GM19438 (cell line): ENCODE measurements at regions not wholly inside any gene's neighbourhood (a gene's known extent, or its start where the extent isn't known, plus 50 kb on each side); places are given as distances from the start of the nearest gene placed in this dataset.

ENCODE experiments used
- ATAC-seq: cut with Tn5 transposase; IDR thresholded peaks from one replicate; pipeline ENCODE4 v1.9.1; 2021; ENCODE audit warnings: low read depth; ENCODE audit not compliant: unreplicated experiment

DNA sequence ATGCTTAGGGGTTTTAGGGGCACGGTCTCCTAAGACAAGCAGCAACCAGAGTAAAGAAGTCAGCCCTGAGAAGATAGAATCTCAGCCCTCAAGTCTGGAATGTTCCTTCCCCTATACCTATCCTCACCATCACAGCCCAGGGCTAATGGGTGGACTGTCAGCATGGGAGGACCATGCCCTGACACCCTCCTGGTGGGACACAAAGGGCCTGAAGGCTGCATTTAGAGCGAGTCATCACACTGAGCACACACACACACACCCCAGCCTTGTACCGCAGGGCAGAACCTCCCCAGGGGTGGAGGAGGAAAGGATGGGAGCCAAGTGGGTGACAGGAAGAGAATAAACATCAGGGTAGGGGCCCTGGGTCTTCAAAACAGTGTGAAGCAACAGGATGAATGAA lies 174.8 kb upstream of the SERP2 start:
- no peak for ATAC-seq

DNA sequence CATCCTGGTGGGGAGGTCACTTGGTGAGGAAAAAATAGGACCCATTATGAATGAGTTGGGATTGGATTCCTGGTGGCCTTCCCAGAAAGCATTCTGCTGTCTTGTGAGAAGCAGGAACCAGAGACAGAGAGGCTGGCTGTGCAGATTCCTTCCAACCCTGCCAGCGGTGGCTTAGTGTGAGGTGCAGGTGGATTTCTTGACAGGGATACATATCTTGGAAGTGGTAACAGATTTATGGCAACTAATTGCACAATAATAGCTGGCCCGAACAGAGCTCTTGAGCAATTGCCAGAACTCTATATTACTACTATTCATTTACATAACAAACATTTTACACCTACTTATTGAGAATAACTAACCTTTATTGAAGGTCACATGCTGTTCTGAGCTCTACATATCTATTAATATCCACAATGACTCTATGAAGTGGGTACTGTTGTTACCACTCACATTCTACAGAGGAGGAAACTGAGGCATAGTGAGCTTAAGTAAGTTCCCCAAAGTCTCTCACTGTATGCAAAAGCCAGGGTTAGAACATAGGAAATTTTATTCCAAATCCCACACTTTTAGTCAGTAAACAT lies 173.9 kb upstream of the SERP2 start:
- ATAC-seq = no peak

DNA sequence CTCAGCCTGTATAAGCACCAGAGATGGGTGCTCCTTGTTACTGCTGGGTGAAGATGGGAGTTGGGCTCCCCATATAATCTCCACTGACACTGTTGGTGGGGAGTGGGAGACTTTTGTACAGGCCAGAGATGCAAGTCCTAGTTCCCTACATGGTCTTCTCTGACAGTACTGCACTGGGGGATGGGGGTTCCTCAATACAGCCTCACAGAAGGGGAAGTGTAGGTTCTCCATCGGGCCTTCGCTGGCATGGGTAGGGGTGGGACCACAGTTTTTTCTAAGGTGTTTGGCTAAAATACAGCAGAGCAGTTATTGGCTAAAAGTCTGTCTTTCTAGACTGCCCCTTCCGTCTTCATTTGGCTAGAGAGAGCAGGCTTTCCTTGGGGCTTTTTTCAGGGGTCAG lies 167.2 kb upstream of the SERP2 start:
- ATAC-seq = no peak

DNA sequence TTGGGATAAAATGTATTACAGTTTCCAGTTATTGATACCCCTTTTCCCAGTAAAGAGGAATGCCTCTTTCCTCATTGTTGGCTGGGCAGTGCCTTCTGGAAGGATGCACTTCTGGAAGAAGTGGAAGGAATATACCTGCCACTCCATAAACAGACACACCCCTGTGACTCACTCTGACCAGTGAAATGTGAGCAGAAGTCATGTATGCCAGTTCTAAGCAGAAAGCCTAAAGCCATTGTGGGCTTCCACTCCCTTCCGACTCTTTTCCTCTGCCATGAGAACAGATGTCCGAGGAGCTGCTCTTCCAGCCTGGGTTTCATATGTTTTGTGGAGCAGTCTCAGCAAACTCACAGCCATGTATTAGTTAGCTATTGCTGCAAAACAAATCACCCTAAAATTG lies 166.1 kb upstream of the SERP2 start:
- ATAC-seq = no peak

DNA sequence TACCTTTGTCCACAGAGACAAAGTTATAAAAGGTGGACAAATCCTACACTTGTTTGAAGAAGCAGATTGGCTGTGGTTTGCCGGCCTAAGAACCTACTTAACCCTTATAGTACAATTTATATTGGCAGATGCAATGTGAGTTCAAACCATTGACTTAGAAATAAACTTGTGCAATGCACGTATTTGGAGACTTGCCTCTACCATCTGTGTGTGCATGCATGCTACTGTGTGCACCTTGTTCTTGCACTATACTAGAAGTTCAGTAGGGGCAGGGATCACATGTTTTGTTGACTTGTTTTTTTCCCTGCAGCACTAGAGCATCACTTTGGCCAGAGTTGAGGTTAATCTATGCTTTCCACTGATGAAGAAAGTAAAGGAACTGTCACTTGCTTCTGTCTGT lies 163.1 kb upstream of the SERP2 start:
- no peak for ATAC-seq

DNA sequence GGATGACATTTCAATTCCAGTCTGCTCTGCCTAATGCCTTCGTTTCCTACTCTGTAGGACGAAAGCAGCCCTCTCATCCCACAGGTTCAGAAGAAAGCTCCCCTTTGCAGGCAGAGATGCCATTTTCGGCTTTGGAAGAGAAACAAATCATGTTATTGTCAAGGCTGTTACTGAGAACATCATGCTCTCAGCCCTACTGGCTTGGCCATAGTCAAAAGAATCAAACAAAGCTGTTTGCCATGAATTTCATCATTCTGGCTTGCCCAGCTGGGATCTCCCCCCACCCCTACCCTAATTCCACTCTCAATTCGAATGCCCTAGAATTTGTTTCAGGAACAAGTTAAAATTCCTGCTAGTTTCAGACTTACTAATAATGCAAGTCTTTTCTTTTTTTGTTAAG lies 162.3 kb upstream of the SERP2 start:
- ATAC-seq = no peak

DNA sequence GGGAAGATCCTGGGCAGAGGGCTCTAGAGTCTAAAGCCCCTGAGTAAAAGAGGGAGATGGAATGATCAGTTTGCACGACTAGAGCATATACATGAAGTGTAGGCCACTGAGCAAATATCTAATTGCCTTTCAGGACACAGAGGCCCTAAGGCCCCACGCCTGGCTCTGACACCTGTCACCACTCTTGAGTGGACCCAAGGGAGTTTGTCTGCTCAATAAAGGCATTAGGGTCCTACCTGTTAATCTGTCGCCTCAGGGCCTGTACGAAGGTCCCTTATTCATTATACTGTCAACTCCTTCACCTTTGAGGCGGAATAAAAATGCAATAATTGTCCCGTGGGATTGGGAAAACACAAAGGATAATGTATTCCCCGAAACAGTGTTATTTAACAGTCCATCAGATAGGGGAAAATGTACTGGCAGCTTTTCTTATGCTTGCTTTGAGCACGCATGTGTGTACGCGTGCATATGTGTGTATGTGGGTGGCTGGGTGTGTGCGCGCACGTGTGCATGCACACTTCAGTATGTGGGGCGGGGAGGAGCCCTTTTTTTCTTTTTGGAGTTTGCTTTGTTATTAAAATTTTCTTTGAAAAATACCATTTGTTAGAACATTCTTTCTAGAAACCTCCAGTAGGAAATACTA lies 161.8 kb upstream of the SERP2 start:
- no peak for ATAC-seq

DNA sequence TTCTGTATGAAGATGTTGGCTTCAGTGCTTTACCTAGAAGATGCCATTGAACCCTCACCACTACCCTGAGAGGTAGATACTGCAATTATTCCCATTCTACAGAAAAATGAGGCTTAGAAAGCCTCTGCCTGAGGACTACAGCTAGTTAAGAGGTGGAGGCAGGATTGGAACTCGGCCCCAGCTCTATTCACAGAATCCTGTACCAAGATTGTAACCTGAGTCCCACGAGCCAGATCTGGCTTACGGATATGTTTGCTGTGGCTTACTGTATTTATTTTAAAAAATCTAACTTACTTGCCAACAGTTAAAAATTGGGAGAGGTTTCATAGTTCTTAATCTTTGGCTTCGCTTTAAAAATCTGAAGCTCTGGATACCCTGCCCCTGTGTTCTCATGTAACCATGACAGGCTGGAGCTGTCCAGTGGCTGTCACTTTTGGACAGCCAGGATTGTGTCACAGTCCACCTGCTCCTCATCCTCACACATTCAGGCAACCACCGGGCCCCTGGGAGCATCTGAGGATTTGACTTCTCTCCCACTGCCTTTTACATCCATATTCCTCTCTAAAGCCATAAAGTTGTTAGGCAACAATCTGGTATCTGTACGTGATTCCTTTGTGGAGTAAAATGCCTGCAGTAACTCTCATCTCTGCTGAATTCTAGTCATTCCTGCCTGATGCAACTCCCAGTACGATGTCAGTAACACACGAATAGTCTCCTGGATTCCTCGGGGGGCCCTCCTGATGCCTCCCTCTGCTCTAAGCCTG lies 160.8 kb upstream of the SERP2 start:
- no peak for ATAC-seq

DNA sequence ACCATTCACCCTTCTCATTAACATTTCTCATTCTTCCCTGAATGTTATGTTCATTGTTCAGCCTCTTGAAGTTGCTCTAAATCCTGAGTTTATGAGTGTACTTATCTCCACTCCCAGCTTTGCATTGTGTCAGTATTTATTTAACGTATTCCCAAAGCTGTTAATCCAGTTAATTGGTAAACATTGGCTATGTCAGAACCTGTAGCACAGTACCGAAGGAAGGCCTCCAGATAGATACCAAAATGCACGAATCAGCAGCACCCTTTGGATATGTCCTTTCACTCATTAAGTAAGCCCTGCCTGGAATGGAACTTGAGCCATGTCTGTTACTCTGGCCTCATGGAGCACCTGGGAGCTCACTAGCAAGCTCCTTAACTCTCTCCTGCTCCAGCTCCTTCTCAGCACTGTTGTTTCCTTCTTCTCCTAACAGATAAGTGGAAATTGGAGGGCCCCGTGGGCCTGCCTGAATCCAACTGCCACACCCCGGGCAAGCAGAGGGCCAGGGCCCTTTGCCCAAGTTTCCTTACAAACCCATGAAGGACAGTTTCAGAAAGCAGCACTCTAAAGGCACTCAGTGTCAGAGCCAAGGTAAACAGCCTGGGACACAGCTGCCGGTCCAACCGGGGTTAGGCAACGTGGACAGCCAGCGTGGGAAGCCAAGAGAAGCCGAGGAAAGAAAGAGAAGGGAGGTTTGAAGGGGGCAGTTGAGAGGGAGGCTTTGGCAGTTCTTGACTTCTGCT lies 155.0 kb upstream of the SERP2 start:
- ATAC-seq = no peak

DNA sequence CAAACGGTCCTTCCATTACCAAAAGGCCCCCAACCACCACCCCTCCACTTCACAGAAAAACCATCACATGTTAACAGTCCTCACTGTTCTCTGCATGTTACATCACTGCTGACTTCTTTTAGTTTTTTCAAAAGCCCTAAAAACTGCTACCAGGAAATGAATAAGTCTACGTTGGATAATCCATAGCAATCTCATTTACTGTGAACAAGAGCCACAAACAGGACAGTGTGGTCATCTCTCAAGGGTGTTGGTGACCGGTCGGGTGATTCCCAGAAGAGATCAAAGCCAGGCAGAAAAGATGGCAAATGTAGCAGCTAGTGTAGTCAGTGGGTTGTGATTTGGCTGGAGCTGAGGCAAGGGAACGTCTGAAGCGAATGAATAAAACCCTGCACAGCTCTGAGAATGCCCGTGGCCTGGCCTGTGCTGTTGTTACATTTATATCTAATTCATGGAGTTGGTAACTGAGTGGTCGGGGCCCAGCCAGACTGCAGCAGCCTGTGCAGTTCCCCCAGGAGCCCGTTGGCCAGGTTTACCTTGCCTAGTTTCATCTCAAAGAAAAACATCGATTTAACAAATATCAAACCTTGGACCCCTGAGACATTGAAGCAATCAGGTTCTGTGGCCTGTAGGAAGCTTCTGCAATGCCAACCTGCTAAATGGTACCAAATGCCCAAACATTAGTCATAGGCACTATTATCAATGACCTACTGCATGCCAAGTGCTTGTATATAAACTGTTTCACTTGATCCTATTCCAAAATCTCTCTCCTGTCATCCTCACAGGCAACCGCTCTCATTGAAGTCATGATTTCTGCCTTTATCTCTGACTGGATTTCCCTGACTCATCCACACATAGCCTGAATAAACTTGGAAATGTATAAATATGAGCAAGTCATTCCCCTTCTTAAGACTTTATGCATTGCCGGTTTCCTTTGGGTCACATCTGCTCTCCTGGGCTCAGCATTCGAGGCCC lies 153.8 kb upstream of the SERP2 start:
- no peak for ATAC-seq

DNA sequence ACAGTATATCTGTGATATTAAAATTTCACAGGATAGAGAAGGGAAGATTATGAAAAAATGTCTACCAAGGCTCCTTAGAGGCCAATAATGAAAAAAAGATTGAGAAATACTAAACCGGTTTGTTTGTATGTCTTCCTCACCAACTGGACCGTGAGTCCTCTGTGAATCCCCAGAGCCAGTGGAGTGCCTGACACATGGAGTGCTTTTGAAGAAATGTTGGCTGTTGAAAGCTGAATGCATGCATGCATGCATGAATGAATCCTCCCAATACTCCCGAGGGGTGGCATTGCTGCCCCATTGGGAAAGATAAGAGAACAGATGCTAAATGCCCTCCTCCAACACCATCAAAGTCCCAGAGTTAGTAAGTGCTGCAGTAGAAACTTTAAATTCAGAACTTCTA lies 152.7 kb upstream of the SERP2 start:
- no peak for ATAC-seq

DNA sequence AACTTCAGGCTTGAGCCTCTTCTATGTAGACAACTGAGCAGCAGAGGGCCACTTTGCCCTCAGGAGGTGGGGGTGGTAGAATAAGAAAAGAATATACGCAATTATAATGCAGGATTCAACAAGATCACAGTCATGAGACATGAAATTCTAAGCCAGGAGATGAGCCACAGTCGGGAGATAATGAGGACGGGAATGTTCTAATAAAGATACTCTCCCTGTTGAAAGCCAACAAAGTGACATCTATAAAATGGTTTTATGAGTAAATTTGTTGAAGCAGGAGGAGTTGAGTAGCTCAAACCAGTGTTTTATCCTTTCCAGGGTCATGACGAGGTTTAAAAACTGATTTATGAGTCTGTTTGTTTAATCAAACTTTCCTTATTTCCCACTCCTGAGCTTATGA lies 152.0 kb upstream of the SERP2 start:
- ATAC-seq = no peak

DNA sequence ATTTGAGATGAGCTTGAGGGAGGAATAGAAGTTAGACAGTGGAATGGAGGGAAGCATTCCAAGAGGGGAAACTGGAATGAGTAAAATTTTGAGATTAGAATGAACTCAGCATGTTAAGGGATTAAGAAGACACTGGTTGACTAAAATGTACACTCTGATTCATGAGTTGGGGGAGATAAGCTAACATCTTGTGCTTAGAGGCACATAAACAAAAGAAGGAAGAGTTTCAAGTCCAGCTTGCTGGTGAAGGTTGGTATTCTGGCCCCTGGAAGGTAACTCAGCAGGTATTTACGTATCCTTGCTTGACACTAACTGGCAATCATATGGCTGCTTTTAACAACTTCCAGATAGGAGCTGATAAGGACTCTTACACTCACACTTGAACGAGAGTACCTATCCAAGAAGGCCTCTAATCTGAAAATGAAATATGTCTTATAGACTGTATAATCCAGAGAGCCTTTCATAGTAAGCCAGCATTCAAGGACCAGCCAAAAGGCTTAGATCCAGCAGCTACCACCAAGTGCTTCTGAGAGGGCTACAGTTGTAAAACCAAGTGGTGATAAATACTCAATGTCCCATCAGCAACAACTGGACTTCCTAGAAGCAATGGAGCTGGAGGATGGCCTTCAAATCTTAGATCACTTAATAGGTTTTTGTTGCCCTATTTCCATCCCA lies 149.7 kb upstream of the SERP2 start:
- ATAC-seq = no peak

DNA sequence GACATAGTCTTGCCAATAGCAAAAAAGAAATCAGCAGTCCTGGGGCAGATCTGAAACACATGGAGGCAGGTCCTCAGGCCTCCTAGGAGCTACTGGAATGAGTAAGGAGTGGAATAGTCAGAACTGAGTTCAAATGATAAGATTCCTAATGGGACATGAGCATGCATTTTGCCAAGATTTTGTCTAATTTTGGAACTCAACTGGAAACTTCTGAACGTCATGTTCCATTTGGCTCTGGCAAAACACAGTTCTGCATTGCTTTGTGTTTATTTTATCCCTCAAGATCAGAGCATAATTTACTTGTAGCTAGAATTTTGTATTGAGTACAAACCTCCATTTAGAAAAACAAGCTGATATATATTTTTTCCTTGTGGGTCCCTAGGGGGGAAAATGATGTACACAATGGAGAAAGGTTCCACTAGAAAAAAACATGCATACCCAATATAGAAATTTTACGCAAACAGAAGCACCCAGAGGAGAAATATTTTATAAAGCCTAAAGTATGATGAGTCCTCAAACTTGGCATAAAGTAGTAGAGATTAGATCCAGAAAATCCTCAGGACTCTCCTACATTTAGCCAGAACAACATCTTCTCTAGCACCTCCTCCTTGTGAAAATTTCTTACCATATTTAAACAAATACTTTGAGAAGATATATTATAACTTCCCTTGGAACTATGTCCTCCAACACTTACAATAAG lies 149.0 kb upstream of the SERP2 start:
- no peak for ATAC-seq

DNA sequence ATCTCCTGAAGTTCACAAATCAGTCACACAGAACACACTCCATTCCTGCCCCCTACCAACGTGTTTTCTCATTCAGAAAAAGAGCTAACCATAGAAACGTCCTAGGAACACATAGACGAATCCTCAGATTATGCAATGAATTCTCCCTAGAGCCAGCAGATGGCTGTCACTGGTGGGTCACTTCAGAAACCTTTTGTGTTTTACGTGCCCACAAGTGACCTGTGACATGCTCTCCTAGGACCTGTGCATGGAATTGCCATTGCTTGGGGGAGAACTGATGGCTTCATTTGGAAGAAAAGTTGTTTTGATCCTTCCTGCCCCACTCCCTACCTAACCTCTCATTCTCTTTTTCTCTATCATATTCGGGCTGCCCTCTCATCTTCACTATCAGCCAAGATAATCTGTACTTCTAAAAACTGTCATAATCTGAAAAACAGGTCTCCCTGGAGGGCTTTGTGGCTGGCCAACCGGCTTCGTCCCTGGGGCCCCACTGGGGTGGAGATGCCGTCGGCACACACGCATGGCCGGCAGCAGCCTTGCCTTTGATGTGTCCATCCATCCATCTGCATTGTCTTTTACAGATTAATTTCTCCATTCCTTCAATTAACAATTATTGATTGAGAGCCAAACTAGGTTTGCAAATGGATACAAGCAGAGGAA lies 144.1 kb upstream of the SERP2 start:
- ATAC-seq = no peak

DNA sequence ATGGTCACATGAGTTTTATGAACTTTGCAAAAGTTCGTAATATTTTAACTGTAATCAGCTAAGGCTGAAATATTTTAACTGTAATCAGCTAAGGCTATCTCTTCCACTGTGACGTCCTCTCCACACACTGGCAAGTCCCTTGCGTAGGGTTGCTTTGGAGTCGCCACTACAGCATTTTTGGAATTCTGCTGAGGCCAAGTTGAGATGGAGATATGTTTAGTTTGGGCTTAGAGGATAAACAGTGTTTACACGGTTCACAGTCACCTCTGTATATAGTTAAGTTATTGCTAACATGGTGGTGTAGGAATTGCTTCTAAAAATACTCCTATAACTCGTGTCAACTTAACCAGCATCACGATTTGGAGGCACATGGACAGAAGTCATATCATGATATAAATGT lies 143.6 kb upstream of the SERP2 start:
- ATAC-seq = no peak

DNA sequence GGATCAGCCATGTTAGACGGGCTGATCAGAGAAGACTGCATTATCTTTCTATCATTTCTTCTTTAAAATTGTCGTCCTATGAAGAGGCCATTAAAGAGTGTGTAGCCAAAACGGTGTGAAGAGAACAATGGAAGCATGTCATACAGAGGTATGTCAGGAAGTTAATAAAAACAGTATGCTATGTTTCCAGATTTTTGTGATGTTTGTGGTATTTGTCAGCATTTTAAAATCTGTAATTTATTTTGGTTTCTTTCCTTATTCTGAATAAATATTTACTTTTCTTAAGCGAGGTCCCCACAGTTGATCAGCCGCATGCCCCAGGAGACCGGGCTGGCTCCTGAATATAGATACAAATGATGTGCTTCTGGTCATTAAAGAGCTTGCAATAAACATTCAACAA lies 142.9 kb upstream of the SERP2 start:
- ATAC-seq = no peak

DNA sequence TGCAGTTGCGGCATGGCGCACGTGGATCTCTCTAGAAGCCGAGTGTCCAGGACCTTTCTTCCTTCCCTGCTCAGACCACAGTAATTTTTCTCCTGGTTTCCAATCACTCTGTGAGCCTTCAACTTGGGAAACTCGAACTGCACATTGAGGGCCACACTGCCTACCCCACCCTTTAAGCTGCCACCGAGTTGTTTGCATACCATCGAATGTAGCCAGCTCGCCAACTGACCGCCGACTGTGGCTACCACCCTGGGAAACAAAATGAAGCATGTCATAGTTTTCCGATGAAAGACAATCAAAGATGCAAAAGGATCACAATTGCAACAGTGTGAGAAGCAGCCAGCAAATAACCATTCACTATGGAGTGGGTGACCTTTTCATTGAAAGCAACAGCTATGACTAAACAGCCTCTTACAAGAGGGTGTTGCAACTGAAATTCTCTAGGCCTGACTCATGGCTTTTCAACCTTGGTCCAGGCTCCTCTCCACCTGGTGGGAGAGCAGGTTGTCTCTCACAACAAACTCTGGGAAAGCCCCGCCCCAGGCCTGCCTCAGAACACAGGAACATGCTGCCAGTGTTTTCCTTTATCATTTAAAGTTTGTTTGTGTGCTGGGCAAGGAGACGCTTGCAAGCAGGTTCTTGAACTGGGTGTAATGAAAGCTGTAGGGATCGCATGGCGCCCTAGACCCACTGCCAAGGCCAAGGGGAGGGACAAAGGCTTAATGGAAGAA lies 141.7 kb upstream of the SERP2 start:
- ATAC-seq = no peak
